ENCODE measurements at regions not wholly inside any gene's neighbourhood (a gene's known extent, or its start where the extent isn't known, plus 50 kb on each side); places are given as distances from the start of the nearest gene placed in this dataset.

GRCh38 chr4:14284578-14284977 is 657.1 kb upstream of the BOD1L1 start:
- DNase-seq (ENCODE audit: low read depth), result no peak
- no peaks in the 10 kb centered on the region for H3K36me3 ChIP-seq (ENCODE audit: control insufficient read depth, insufficient read depth, low read length, severe bottlenecking)
- H3K4me3 ChIP-seq (ENCODE audit: low read length), result no peak overlapping the region
- peaks cover 3% of the 10 kb centered on the region for H3K9me3 ChIP-seq (ENCODE audit: control insufficient read depth, low read length)
- no peak overlapping the region for H3K9ac ChIP-seq (ENCODE audit: low read length)
- H3K4me1 ChIP-seq (ENCODE audit: control insufficient read depth, insufficient read depth, low read length), result no peaks in the 10 kb centered on the region
- no peaks in the 10 kb centered on the region for H3K27me3 ChIP-seq (replicated peaks; ENCODE audit: control insufficient read depth, insufficient read depth, low read length)

GRCh38 chr4:14289708-14290107 is 662.2 kb upstream of the BOD1L1 start:
- no peaks in the 10 kb centered on the region for H3K27me3 ChIP-seq (replicated peaks; ENCODE audit: control insufficient read depth, insufficient read depth, low read length)
- peak; percentile 13 for DNase-seq (ENCODE audit: low read depth)
- H3K4me1 ChIP-seq (ENCODE audit: control insufficient read depth, insufficient read depth, low read length), result no peaks in the 10 kb centered on the region
- no peak overlapping the region for H3K4me3 ChIP-seq (ENCODE audit: low read length)
- peaks cover 3% of the 10 kb centered on the region for H3K9me3 ChIP-seq (ENCODE audit: control insufficient read depth, low read length)
- no peak overlapping the region for H3K9ac ChIP-seq (ENCODE audit: low read length)
- no peaks in the 10 kb centered on the region for H3K36me3 ChIP-seq (ENCODE audit: control insufficient read depth, insufficient read depth, low read length, severe bottlenecking)

GRCh38 chr4:14293582-14293981 is 666.1 kb upstream of the BOD1L1 start:
- DNase-seq (ENCODE audit: low read depth), result no peak
- Histone ChIP-seq H3K9ac (ENCODE audit: low read length) (no peak overlapping the region), H3K9me3 (ENCODE audit: control insufficient read depth, low read length) (no peaks in the 10 kb centered on the region), H3K4me3 (ENCODE audit: low read length) (no peak overlapping the region), H3K4me1 (ENCODE audit: control insufficient read depth, insufficient read depth, low read length) (no peaks in the 10 kb centered on the region), H3K27me3 (replicated peaks; ENCODE audit: control insufficient read depth, insufficient read depth, low read length) (no peaks in the 10 kb centered on the region), H3K36me3 (ENCODE audit: control insufficient read depth, insufficient read depth, low read length, severe bottlenecking) (no peaks in the 10 kb centered on the region)

GRCh38 chr4:14294611-14295010 is 667.1 kb upstream of the BOD1L1 start:
- Histone ChIP-seq H3K9me3 (ENCODE audit: control insufficient read depth, low read length) (no peaks in the 10 kb centered on the region), H3K4me1 (ENCODE audit: control insufficient read depth, insufficient read depth, low read length) (no peaks in the 10 kb centered on the region), H3K4me3 (ENCODE audit: low read length) (no peak overlapping the region), H3K27me3 (replicated peaks; ENCODE audit: control insufficient read depth, insufficient read depth, low read length) (no peaks in the 10 kb centered on the region), H3K36me3 (ENCODE audit: control insufficient read depth, insufficient read depth, low read length, severe bottlenecking) (no peaks in the 10 kb centered on the region), H3K9ac (ENCODE audit: low read length) (no peak overlapping the region)
- DNase-seq (ENCODE audit: low read depth), result peak; percentile 38

- DNase-seq (ENCODE audit: low read depth), result no peak
- H3K9ac ChIP-seq (ENCODE audit: low read length), result no peak overlapping the region
- no peaks in the 10 kb centered on the region for H3K27me3 ChIP-seq (replicated peaks; ENCODE audit: control insufficient read depth, insufficient read depth, low read length)
These were observed 671.6 kb upstream of the BOD1L1 start for GRCh38 chr4:14299166-14299565.

GRCh38 chr4:14302021-14302420 is 674.5 kb upstream of the BOD1L1 start:
- Histone ChIP-seq H3K9ac (ENCODE audit: low read length) (no peak overlapping the region), H3K9me3 (ENCODE audit: control insufficient read depth, low read length) (no peaks in the 10 kb centered on the region)
- DNase-seq (ENCODE audit: low read depth), result no peak

More at GRCh38 chr4:14299166-14299565, 671.6 kb upstream of the BOD1L1 start:
- H3K4me1 ChIP-seq (ENCODE audit: control insufficient read depth, insufficient read depth, low read length), result no peaks in the 10 kb centered on the region
- no peaks in the 10 kb centered on the region for H3K9me3 ChIP-seq (ENCODE audit: control insufficient read depth, low read length)
- no peak overlapping the region for H3K4me3 ChIP-seq (ENCODE audit: low read length)
- H3K36me3 ChIP-seq (ENCODE audit: control insufficient read depth, insufficient read depth, low read length, severe bottlenecking), result no peaks in the 10 kb centered on the region

GRCh38 chr4:14303856-14304255 is 676.3 kb upstream of the BOD1L1 start:
- no peak for DNase-seq (ENCODE audit: low read depth)
- Histone ChIP-seq H3K9me3 (ENCODE audit: control insufficient read depth, low read length) (no peaks in the 10 kb centered on the region), H3K36me3 (ENCODE audit: control insufficient read depth, insufficient read depth, low read length, severe bottlenecking) (no peaks in the 10 kb centered on the region), H3K27me3 (replicated peaks; ENCODE audit: control insufficient read depth, insufficient read depth, low read length) (no peaks in the 10 kb centered on the region), H3K9ac (ENCODE audit: low read length) (no peak overlapping the region), H3K4me1 (ENCODE audit: control insufficient read depth, insufficient read depth, low read length) (no peaks in the 10 kb centered on the region), H3K4me3 (ENCODE audit: low read length) (no peak overlapping the region)

More at GRCh38 chr4:14302021-14302420, 674.5 kb upstream of the BOD1L1 start:
- Histone ChIP-seq H3K36me3 (ENCODE audit: control insufficient read depth, insufficient read depth, low read length, severe bottlenecking) (no peaks in the 10 kb centered on the region), H3K4me1 (ENCODE audit: control insufficient read depth, insufficient read depth, low read length) (no peaks in the 10 kb centered on the region), H3K27me3 (replicated peaks; ENCODE audit: control insufficient read depth, insufficient read depth, low read length) (no peaks in the 10 kb centered on the region), H3K4me3 (ENCODE audit: low read length) (no peak overlapping the region)

GRCh38 chr4:14308229-14308651 is 680.7 kb upstream of the BOD1L1 start:
- Histone ChIP-seq H3K9me3 (ENCODE audit: control insufficient read depth, low read length) (no peaks in the 10 kb centered on the region), H3K4me1 (ENCODE audit: control insufficient read depth, insufficient read depth, low read length) (no peaks in the 10 kb centered on the region), H3K27me3 (replicated peaks; ENCODE audit: control insufficient read depth, insufficient read depth, low read length) (no peaks in the 10 kb centered on the region), H3K36me3 (ENCODE audit: control insufficient read depth, insufficient read depth, low read length, severe bottlenecking) (no peaks in the 10 kb centered on the region), H3K4me3 (ENCODE audit: low read length) (no peak overlapping the region), H3K9ac (ENCODE audit: low read length) (no peak overlapping the region)
- no peak for DNase-seq (ENCODE audit: low read depth)

GRCh38 chr4:14309431-14309830 is 681.9 kb upstream of the BOD1L1 start:
- H3K27me3 ChIP-seq (replicated peaks; ENCODE audit: control insufficient read depth, insufficient read depth, low read length), result no peaks in the 10 kb centered on the region
- H3K4me1 ChIP-seq (ENCODE audit: control insufficient read depth, insufficient read depth, low read length), result no peaks in the 10 kb centered on the region
- DNase-seq (ENCODE audit: low read depth), result no peak
- no peak overlapping the region for H3K9ac ChIP-seq (ENCODE audit: low read length)
- H3K4me3 ChIP-seq (ENCODE audit: low read length), result no peak overlapping the region
- no peaks in the 10 kb centered on the region for H3K9me3 ChIP-seq (ENCODE audit: control insufficient read depth, low read length)
- no peaks in the 10 kb centered on the region for H3K36me3 ChIP-seq (ENCODE audit: control insufficient read depth, insufficient read depth, low read length, severe bottlenecking)

GRCh38 chr4:14313757-14314156 is 686.2 kb upstream of the BOD1L1 start:
- Histone ChIP-seq H3K4me3 (ENCODE audit: low read length) (no peak overlapping the region), H3K36me3 (ENCODE audit: control insufficient read depth, insufficient read depth, low read length, severe bottlenecking) (no peaks in the 10 kb centered on the region), H3K9ac (ENCODE audit: low read length) (no peak overlapping the region), H3K27me3 (replicated peaks; ENCODE audit: control insufficient read depth, insufficient read depth, low read length) (no peaks in the 10 kb centered on the region), H3K9me3 (ENCODE audit: control insufficient read depth, low read length) (no peaks in the 10 kb centered on the region), H3K4me1 (ENCODE audit: control insufficient read depth, insufficient read depth, low read length) (no peaks in the 10 kb centered on the region)
- DNase-seq (ENCODE audit: low read depth), result no peak

GRCh38 chr4:14315129-14315528 is 687.2 kb upstream of the CPEB2 start:
- Histone ChIP-seq H3K9me3 (ENCODE audit: control insufficient read depth, low read length) (no peaks in the 10 kb centered on the region), H3K27me3 (replicated peaks; ENCODE audit: control insufficient read depth, insufficient read depth, low read length) (no peaks in the 10 kb centered on the region), H3K4me1 (ENCODE audit: control insufficient read depth, insufficient read depth, low read length) (no peaks in the 10 kb centered on the region), H3K36me3 (ENCODE audit: control insufficient read depth, insufficient read depth, low read length, severe bottlenecking) (no peaks in the 10 kb centered on the region), H3K4me3 (ENCODE audit: low read length) (no peak overlapping the region), H3K9ac (ENCODE audit: low read length) (no peak overlapping the region)
- no peak for DNase-seq (ENCODE audit: low read depth)

GRCh38 chr4:14317351-14317750 is 684.9 kb upstream of the CPEB2 start:
- Histone ChIP-seq H3K4me3 (ENCODE audit: low read length) (no peak overlapping the region), H3K36me3 (ENCODE audit: control insufficient read depth, insufficient read depth, low read length, severe bottlenecking) (no peaks in the 10 kb centered on the region), H3K4me1 (ENCODE audit: control insufficient read depth, insufficient read depth, low read length) (no peaks in the 10 kb centered on the region), H3K27me3 (replicated peaks; ENCODE audit: control insufficient read depth, insufficient read depth, low read length) (no peaks in the 10 kb centered on the region), H3K9me3 (ENCODE audit: control insufficient read depth, low read length) (peaks cover 5% of the 10 kb centered on the region), H3K9ac (ENCODE audit: low read length) (no peak overlapping the region)
- no peak for DNase-seq (ENCODE audit: low read depth)
